ENCODE measurements at regions not wholly inside any gene's neighbourhood (a gene's known extent, or its start where the extent isn't known, plus 50 kb on each side); places are given as distances from the start of the nearest gene placed in this dataset.

- TF ChIP-seq YY1 (IDR thresholded peaks at IDR 0.05; ENCODE audit: low read depth) (no peak), EP300 (IDR thresholded peaks at IDR 0.05; ENCODE audit: borderline replicate concordance) (no peak), TCF12 (IDR thresholded peaks at IDR 0.05; ENCODE audit: low read depth) (no peak), CEBPB (IDR thresholded peaks at IDR 0.05) (no peak), TAF1 (IDR thresholded peaks at IDR 0.05; ENCODE audit: low read depth) (no peak), REST (IDR thresholded peaks at IDR 0.05; ENCODE audit: low read depth) (no peak), NFIC (IDR thresholded peaks at IDR 0.05) (no peak), USF1 (IDR thresholded peaks at IDR 0.05) (no peak), MAX (IDR thresholded peaks at IDR 0.05) (no peak), FOXM1 (IDR thresholded peaks at IDR 0.05; ENCODE audit: borderline replicate concordance, low read depth) (no peak)
Observed at GRCh38 chr5:28632607-28633006, 1594.2 kb upstream of the CDH9 start.

All from Ishikawa (cell line).